Neural progenitor cell (in vitro differentiated cells): ENCODE measurements at regions not wholly inside any gene's neighbourhood (a gene's known extent, or its start where the extent isn't known, plus 50 kb on each side); places are given as distances from the start of the nearest gene placed in this dataset.
A peak's percentile ranks its signal among the peaks of the same experiment; 100 is the strongest.

Source experiments
- DNase-seq: peaks from one replicate; pipeline ENCODE4 v3.0.0-alpha.2; 2016; ENCODE audit warnings: low spot score
- H2AFZ ChIP-seq: fragments of 200-600 bp; sonication (generic); replicated peaks from 2 replicates; pipeline ENCODE4 v1.6.1; 2016; ENCODE audit warnings: antibody characterized with exemption
- H3F3A ChIP-seq: fragments of 200-600 bp; sonication (generic); 2 replicates; pipeline ENCODE4 v1.6.1; 2016; ENCODE audit warnings: antibody characterized with exemption, low read depth
- H3K27ac ChIP-seq: fragments of 200-600 bp; sonication (generic); 2 replicates; pipeline ENCODE4 v1.5.1; 2016; ENCODE audit warnings: mild to moderate bottlenecking
- H3K27me3 ChIP-seq: fragments of 200-600 bp; sonication (generic); 2 replicates; pipeline ENCODE4 v1.6.1; 2016; ENCODE audit warnings: mild to moderate bottlenecking, moderate library complexity
- H3K36me3 ChIP-seq: fragments of 200-600 bp; sonication (generic); 2 replicates; pipeline ENCODE4 v1.5.1; 2016
- H3K4me1 ChIP-seq: fragments of 200-600 bp; sonication (generic); 2 replicates; pipeline ENCODE4 v1.6.1; 2016; ENCODE audit warnings: mixed run types
- H3K4me2 ChIP-seq: fragments of 200-600 bp; sonication (generic); 2 replicates; pipeline ENCODE4 v1.6.1; 2016
- H3K4me3 ChIP-seq: fragments of 200-600 bp; sonication (generic); 2 replicates; pipeline ENCODE4 v1.5.1; 2016
- H3K79me2 ChIP-seq: fragments of 200-600 bp; sonication (generic); 2 replicates; pipeline ENCODE4 v1.6.1; 2016; ENCODE audit warnings: low read depth
- H3K9ac ChIP-seq: fragments of 200-600 bp; sonication (generic); 2 replicates; pipeline ENCODE4 v1.6.1; 2016
- H3K9me3 ChIP-seq: fragments of 200-600 bp; sonication (generic); 2 replicates; pipeline ENCODE4 v1.5.1; 2016; ENCODE audit warnings: low read depth
- H4K20me1 ChIP-seq: fragments of 200-600 bp; sonication (generic); 2 replicates; pipeline ENCODE4 v1.6.1; 2016; ENCODE audit warnings: low read depth
- H3K27ac Mint-ChIP-seq: 3 replicates; pipeline ENCODE4 v1.8.0; 2021; ENCODE audit warnings: mixed read lengths
- H3K27me3 Mint-ChIP-seq: 2 replicates; pipeline ENCODE4 v1.8.0; 2022; ENCODE audit warnings: low read depth, mild to moderate bottlenecking, inconsistent platforms, moderate library complexity, mixed read lengths; ENCODE audit not compliant: insufficient read depth
- H3K36me3 Mint-ChIP-seq: 3 replicates; pipeline ENCODE4 v1.8.0; 2021; ENCODE audit warnings: mixed read lengths
- H3K4me1 Mint-ChIP-seq: 3 replicates; pipeline ENCODE4 v1.8.0; 2021; ENCODE audit warnings: mixed read lengths
- H3K4me3 Mint-ChIP-seq: 3 replicates; pipeline ENCODE4 v1.8.0; 2021; ENCODE audit warnings: mild to moderate bottlenecking, moderate library complexity, mixed read lengths
- H3K9me3 Mint-ChIP-seq: 3 replicates; pipeline ENCODE4 v1.8.0; 2020; ENCODE audit warnings: mixed read lengths
- CTCF ChIP-seq: fragments of 200-600 bp; sonication (generic); IDR thresholded peaks from 2 replicates; pipeline ENCODE4 v1.5.1; 2017; ENCODE audit warnings: antibody characterized with exemption, mild to moderate bottlenecking
- EZH2 ChIP-seq: fragments of 200-600 bp; sonication (generic); IDR thresholded peaks from 2 replicates; pipeline ENCODE4 v1.6.1; 2017; ENCODE audit warnings: antibody characterized with exemption, mild to moderate bottlenecking, moderate library complexity
- EZH2phosphoT487 ChIP-seq: fragments of 200-600 bp; sonication (generic); IDR thresholded peaks from 2 replicates; pipeline ENCODE4 v1.6.1; 2017; ENCODE audit warnings: antibody characterized with exemption

GRCh38 chr1:54477153-54477561, 70.9 kb upstream of the ACOT11 start:
- Mint-ChIP-seq H3K4me3 (peak overlapping the region; percentile 30), H3K36me3 (no peaks in the 10 kb centered on the region), H3K9me3 (peaks cover 4% of the 10 kb centered on the region), H3K4me1 (peaks cover 77% of the 10 kb centered on the region), H3K27me3 (peaks cover 15% of the 10 kb centered on the region), H3K27ac (peak overlapping the region; percentile 92)
- Histone ChIP-seq H3K9me3 (no peaks in the 10 kb centered on the region), H4K20me1 (no peaks in the 10 kb centered on the region), H3K36me3 (no peaks in the 10 kb centered on the region), H3K4me2 (peak overlapping the region; percentile 46), H3K27me3 (peaks cover 12% of the 10 kb centered on the region), H3K4me1 (peaks cover 53% of the 10 kb centered on the region), H3K9ac (no peak overlapping the region), H3K79me2 (no peaks in the 10 kb centered on the region), H3K27ac (no peak overlapping the region), H2AFZ (no peak overlapping the region), H3K4me3 (no peak overlapping the region), H3F3A (peaks cover 36% of the 10 kb centered on the region)
- DNase-seq, result no peak
- TF ChIP-seq EZH2, result no peak
- no peak for TF ChIP-seq CTCF
- TF ChIP-seq EZH2phosphoT487, result no peak

GRCh38 chr1:54476530-54477109, 70.4 kb upstream of the SSBP3 start:
- Histone ChIP-seq H3K36me3 (no peaks in the 10 kb centered on the region), H3K4me1 (peaks cover 55% of the 10 kb centered on the region), H4K20me1 (no peaks in the 10 kb centered on the region), H3K27me3 (peaks cover 12% of the 10 kb centered on the region), H3K9me3 (no peaks in the 10 kb centered on the region), H2AFZ (no peak overlapping the region), H3K4me2 (peak overlapping the region; percentile 46), H3K27ac (no peak overlapping the region), H3K79me2 (no peaks in the 10 kb centered on the region), H3F3A (peaks cover 36% of the 10 kb centered on the region), H3K4me3 (no peak overlapping the region), H3K9ac (no peak overlapping the region)
- Mint-ChIP-seq H3K27ac (peak overlapping the region; percentile 97), H3K4me1 (peaks cover 79% of the 10 kb centered on the region), H3K9me3 (peaks cover 4% of the 10 kb centered on the region), H3K4me3 (peak overlapping the region; percentile 43), H3K36me3 (no peaks in the 10 kb centered on the region), H3K27me3 (peaks cover 15% of the 10 kb centered on the region)
- no peak for TF ChIP-seq EZH2
- TF ChIP-seq EZH2phosphoT487, result no peak
- TF ChIP-seq CTCF, result no peak
- DNase-seq, result no peak

GRCh38 chr1:54475946-54476516, 69.8 kb upstream of the SSBP3 start:
- Histone ChIP-seq H3K9ac (no peak overlapping the region), H3K27ac (peak overlapping the region; percentile 58), H3K79me2 (no peaks in the 10 kb centered on the region), H3K27me3 (peaks cover 12% of the 10 kb centered on the region), H3K9me3 (no peaks in the 10 kb centered on the region), H3K36me3 (no peaks in the 10 kb centered on the region), H3F3A (peaks cover 36% of the 10 kb centered on the region), H3K4me3 (no peak overlapping the region), H3K4me1 (peaks cover 53% of the 10 kb centered on the region), H3K4me2 (peak overlapping the region; percentile 86), H2AFZ (peak overlapping the region; percentile 73), H4K20me1 (no peaks in the 10 kb centered on the region)
- TF ChIP-seq EZH2phosphoT487 (no peak), EZH2 (no peak)
- H3K4me1 Mint-ChIP-seq, result peaks cover 79% of the 10 kb centered on the region
- DNase-seq, result peak; percentile 56
- peaks cover 6% of the 10 kb centered on the region for H3K9me3 Mint-ChIP-seq
- peak overlapping the region; percentile 76 for H3K4me3 Mint-ChIP-seq
- peaks cover 15% of the 10 kb centered on the region for H3K27me3 Mint-ChIP-seq
- H3K36me3 Mint-ChIP-seq, result no peaks in the 10 kb centered on the region
- peak overlapping the region; percentile 97 for H3K27ac Mint-ChIP-seq

GRCh38 chr1:54475357-54475881, 69.2 kb upstream of the SSBP3 start:
- peak overlapping the region; percentile 73 for H2AFZ ChIP-seq
- TF ChIP-seq EZH2phosphoT487 (no peak), EZH2 (no peak), CTCF (no peak)
- peak overlapping the region; percentile 58 for H3K27ac ChIP-seq
- peak overlapping the region; percentile 93 for H3K27ac Mint-ChIP-seq
- H3K27me3 Mint-ChIP-seq, result peaks cover 10% of the 10 kb centered on the region
- H3K9me3 ChIP-seq, result no peaks in the 10 kb centered on the region
- peaks cover 46% of the 10 kb centered on the region for H3K4me1 ChIP-seq
- no peak overlapping the region for H3K9ac ChIP-seq
- H3F3A ChIP-seq, result peaks cover 36% of the 10 kb centered on the region
- no peaks in the 10 kb centered on the region for H4K20me1 ChIP-seq
- peaks cover 12% of the 10 kb centered on the region for H3K27me3 ChIP-seq
- peak overlapping the region; percentile 86 for H3K4me2 ChIP-seq
- peaks cover 73% of the 10 kb centered on the region for H3K4me1 Mint-ChIP-seq
- peaks cover 6% of the 10 kb centered on the region for H3K9me3 Mint-ChIP-seq
- DNase-seq, result peak; percentile 46
- peak overlapping the region; percentile 50 for H3K4me3 ChIP-seq
- no peaks in the 10 kb centered on the region for H3K36me3 Mint-ChIP-seq
- no peaks in the 10 kb centered on the region for H3K79me2 ChIP-seq
- H3K4me3 Mint-ChIP-seq, result peak overlapping the region; percentile 76
- H3K36me3 ChIP-seq, result no peaks in the 10 kb centered on the region
